GM19238 (cell line): ENCODE measurements at regions not wholly inside any gene's neighbourhood (a gene's known extent, or its start where the extent isn't known, plus 50 kb on each side); places are given as distances from the start of the nearest gene placed in this dataset.
"Not testable (repeated sequence)": the region's sequence is repeated elsewhere in the genome, so short reads cannot be mapped to it uniquely, and the experiment has no call there.

Experiments used
- DNase-seq: peaks from one replicate; pipeline ENCODE4 v3.0.0; 2011; ENCODE audit warnings: low spot score; ENCODE audit not compliant: insufficient read length

- DNase-seq: no peak
Observed at GRCh38 chrX:115968436-115969252, 201.9 kb upstream of the AGTR2 start.

- no peak for DNase-seq
Observed at GRCh38 chrX:115970718-115971117, 199.8 kb upstream of the AGTR2 start.

- DNase-seq: no peak
Observed at GRCh38 chrX:115972717-115973116, 197.8 kb upstream of the AGTR2 start.

GRCh38 chrX:115978068-115978467, 192.5 kb upstream of the AGTR2 start:
- DNase-seq: no peak

- not testable (repeated sequence) for DNase-seq
Observed at GRCh38 chrX:115983148-115983547, 187.4 kb upstream of the AGTR2 start.

- not testable (repeated sequence) for DNase-seq
Observed at GRCh38 chrX:115987464-115987863, 183.1 kb upstream of the AGTR2 start.

GRCh38 chrX:115988825-115989224, 181.7 kb upstream of the AGTR2 start:
- no peak for DNase-seq

GRCh38 chrX:115989686-115990085, 180.9 kb upstream of the AGTR2 start:
- no peak for DNase-seq

- no peak for DNase-seq
Observed at GRCh38 chrX:116009346-116009745, 161.2 kb upstream of the AGTR2 start.

GRCh38 chrX:116009861-116010710, 160.5 kb upstream of the AGTR2 start:
- peak; percentile 4 for DNase-seq

GRCh38 chrX:116010939-116011338, 159.6 kb upstream of the AGTR2 start:
- no peak for DNase-seq

GRCh38 chrX:116031331-116031730, 139.2 kb upstream of the AGTR2 start:
- DNase-seq: no peak
